H1 (cell line): ENCODE measurements at regions not wholly inside any gene's neighbourhood (a gene's known extent, or its start where the extent isn't known, plus 50 kb on each side); places are given as distances from the start of the nearest gene placed in this dataset.

ENCODE experiments used
- CTCF ChIA-PET: fragments of 300-600 bp; sonication (Branson Sonifier 250); formaldehyde crosslinking; loops from one replicate; lab custom pipeline; 2021; ENCODE audit not compliant: partially characterized antibody; lab: Charles Lee
- POLR2A ChIA-PET: fragments of 300-600 bp; sonication (Branson Sonifier 250); formaldehyde crosslinking; loops from one replicate; lab custom pipeline; 2021; ENCODE audit warnings: inconsistent platforms; ENCODE audit not compliant: partially characterized antibody; lab: Charles Lee
- DNase-seq, 2 experiments: peaks; one replicate each; pipeline versions ENCODE4 v3.0.0 to v3.0.0-alpha.2; 2010 to 2022; ENCODE audit warnings: low spot score in 2 of 2, low read depth in 1 of 2, mixed read lengths in 1 of 2
- FAIRE-seq: peaks from 2 replicates; lab custom pipeline; 2011; peaks lifted over from hg19 to GRCh38; lab: Jason Lieb, UNC
- H2AFZ ChIP-seq: 2 replicates; pipeline ENCODE4 v1.8.1; 2012; ENCODE audit warnings: low read length, inconsistent platforms
- H2AK5ac ChIP-seq: 2 replicates; pipeline ENCODE4 v1.6.1; 2013; ENCODE audit warnings: low read depth, low read length
- H2BK120ac ChIP-seq: replicated peaks from 2 replicates; pipeline ENCODE3; 2013; ENCODE audit warnings: low read depth, low read length, inconsistent platforms
- H2BK12ac ChIP-seq: 2 replicates; pipeline ENCODE4 v1.6.1; 2013; ENCODE audit warnings: low read depth, low read length
- H2BK15ac ChIP-seq: 2 replicates; pipeline ENCODE4 v1.6.1; 2013; ENCODE audit warnings: low read length
- H2BK20ac ChIP-seq: 2 replicates; pipeline ENCODE4 v1.6.1; 2013; ENCODE audit warnings: low read length
- H2BK5ac ChIP-seq: 2 replicates; pipeline ENCODE4 v1.6.1; 2013; ENCODE audit warnings: low read depth, low read length
- H3K14ac ChIP-seq: 2 replicates; pipeline ENCODE4 v1.6.1; 2013; ENCODE audit warnings: inconsistent platforms; ENCODE audit not compliant: insufficient read length
- H3K18ac ChIP-seq: 2 replicates; pipeline ENCODE4 v1.6.1; 2013; ENCODE audit warnings: low read length; ENCODE audit errors: extremely low read depth
- H3K23ac ChIP-seq: 2 replicates; pipeline ENCODE4 v1.6.1; 2013; ENCODE audit warnings: inconsistent platforms; ENCODE audit not compliant: insufficient read length
- H3K23me2 ChIP-seq: 2 replicates; pipeline ENCODE4 v1.6.1; 2013; ENCODE audit warnings: low read depth, low read length
- H3K27ac ChIP-seq: 2 replicates; pipeline ENCODE4 v1.6.1; 2011; ENCODE audit warnings: low read depth, low read length, inconsistent platforms
- H3K27me3 ChIP-seq, 4 experiments: replicated peaks in 1 of 4; 1 replicate in 1 of 4; 2 replicates in 3 of 4; pipeline versions ENCODE4 v1.6.1 to v1.8.1; 2011 to 2013; ENCODE audit warnings: low read length in 3 of 4, mild to moderate bottlenecking in 3 of 4, inconsistent platforms in 2 of 4, mixed read lengths in 2 of 4, moderate library complexity in 1 of 4; ENCODE audit not compliant: control insufficient read depth in 3 of 4, insufficient read depth in 3 of 4; ENCODE audit errors: extremely low read depth in 1 of 4
- H3K36me3 ChIP-seq, 4 experiments: 2 replicates each; pipeline versions ENCODE4 v1.6.1 to v1.8.1; 2011 to 2013; ENCODE audit warnings: mild to moderate bottlenecking in 4 of 4, low read length in 3 of 4, moderate library complexity in 2 of 4, control low read depth in 1 of 4, inconsistent platforms in 1 of 4; ENCODE audit not compliant: insufficient read depth in 4 of 4, control insufficient read depth in 2 of 4
- H3K4ac ChIP-seq: replicated peaks from 2 replicates; pipeline ENCODE3; 2013; ENCODE audit warnings: low read length, low read depth, mixed read lengths, inconsistent platforms; ENCODE audit not compliant: insufficient read length
- H3K4me1 ChIP-seq, 4 experiments: replicated peaks in 1 of 4; 1 replicate in 1 of 4; 2 replicates in 3 of 4; pipeline versions ENCODE4 v1.6.1 to v1.8.1; 2011 to 2013; ENCODE audit warnings: low read length in 3 of 4, inconsistent platforms in 2 of 4, mixed read lengths in 1 of 4; ENCODE audit not compliant: insufficient read depth in 4 of 4, control insufficient read depth in 3 of 4
- H3K4me2 ChIP-seq, 2 experiments: 2 replicates each; pipeline versions ENCODE4 v1.6.1 to v1.8.1; 2011 to 2013; ENCODE audit warnings: low read depth in 2 of 2, low read length in 2 of 2, control low read depth in 1 of 2, inconsistent platforms in 1 of 2, mild to moderate bottlenecking in 1 of 2; ENCODE audit not compliant: insufficient read depth in 1 of 2
- H3K4me3 ChIP-seq, 4 experiments: fragments of 200-600, 300-600 bp in 1 of 4; sonication (generic), shearing (Covaris generic), sonication (Bioruptor Twin) in 1 of 4; 2 replicates each; pipeline versions ENCODE4 v1.5.1 to v1.8.1; 2011 to 2016; ENCODE audit warnings: low read length in 4 of 4, low read depth in 3 of 4, control low read depth in 2 of 4, inconsistent platforms in 2 of 4, mild to moderate bottlenecking in 2 of 4, mixed read lengths in 1 of 4, moderate library complexity in 1 of 4; ENCODE audit not compliant: insufficient read depth in 2 of 4; ENCODE audit errors: extremely low read depth in 1 of 4
- H3K56ac ChIP-seq: replicated peaks from 2 replicates; pipeline ENCODE3; 2013; ENCODE audit warnings: low read depth, mild to moderate bottlenecking, mixed read lengths, low read length, inconsistent platforms; ENCODE audit not compliant: insufficient read length
- H3K79me1 ChIP-seq: 2 replicates; pipeline ENCODE4 v1.6.1; 2013; ENCODE audit warnings: low read depth, low read length, control low read depth
- H3K79me2 ChIP-seq, 2 experiments: 2 replicates each; pipeline versions ENCODE4 v1.6.1 to v1.8.1; 2012 to 2013; ENCODE audit warnings: low read length in 2 of 2, mild to moderate bottlenecking in 2 of 2, inconsistent platforms in 1 of 2; ENCODE audit not compliant: insufficient read depth in 2 of 2, control insufficient read depth in 1 of 2
- H3K9ac ChIP-seq, 4 experiments: replicated peaks in 1 of 4; 1 replicate in 1 of 4; 2 replicates in 3 of 4; pipeline versions ENCODE4 v1.6.1 to v1.8.1; 2011 to 2013; ENCODE audit warnings: low read depth in 3 of 4, low read length in 3 of 4, control low read depth in 2 of 4, mild to moderate bottlenecking in 2 of 4, moderate library complexity in 2 of 4, inconsistent platforms in 1 of 4; ENCODE audit errors: extremely low read depth in 1 of 4
- H3K9me3 ChIP-seq, 2 experiments: 2 replicates each; pipeline versions ENCODE4 v1.6.1 to v1.8.1; 2012 to 2013; ENCODE audit warnings: mild to moderate bottlenecking in 2 of 2, moderate library complexity in 2 of 2, control low read depth in 1 of 2, inconsistent platforms in 1 of 2, low read depth in 1 of 2, low read length in 1 of 2, mixed read lengths in 1 of 2; ENCODE audit not compliant: insufficient read depth in 2 of 2
- H4K20me1 ChIP-seq, 2 experiments: replicated peaks in 1 of 2; 2 replicates each; pipeline versions ENCODE3 to v1.8.1; 2011 to 2013; ENCODE audit warnings: inconsistent platforms in 2 of 2, low read length in 2 of 2, mild to moderate bottlenecking in 1 of 2; ENCODE audit not compliant: insufficient read depth in 2 of 2, control insufficient read depth in 1 of 2
- H4K5ac ChIP-seq: 2 replicates; pipeline ENCODE4 v1.6.1; 2013; ENCODE audit warnings: low read length, low read depth, mixed read lengths, inconsistent platforms; ENCODE audit not compliant: insufficient read length
- H4K8ac ChIP-seq: 2 replicates; pipeline ENCODE4 v1.8.0; 2013; ENCODE audit warnings: mild to moderate bottlenecking, moderate library complexity, low read length, inconsistent platforms; ENCODE audit not compliant: insufficient read depth; ENCODE audit errors: extremely low read depth
- H4K91ac ChIP-seq: replicated peaks from 2 replicates; pipeline ENCODE3; 2013; ENCODE audit warnings: low read length, mixed read lengths, inconsistent platforms; ENCODE audit not compliant: insufficient read length
- ASH2L ChIP-seq: fragments of 200-600, 300-600 bp; sonication (generic); IDR thresholded peaks from one replicate; pipeline ENCODE4 v1.7.1; 2017; ENCODE audit warnings: low read length
- ATF2 ChIP-seq: IDR thresholded peaks from 2 replicates; pipeline ENCODE4 v1.6.1; 2012; ENCODE audit warnings: low read length, inconsistent platforms
- BACH1 ChIP-seq: IDR thresholded peaks from 2 replicates; pipeline ENCODE4 v1.6.1; 2012; ENCODE audit warnings: low read length, improper control_type of control experiment
- CTCF ChIP-seq, 3 experiments: IDR thresholded peaks; 1 replicate in 2 of 3; 2 replicates in 1 of 3; pipeline versions ENCODE4 v1.5.1 to v1.6.1; 2011; ENCODE audit warnings: low read length in 3 of 3, mild to moderate bottlenecking in 3 of 3, inconsistent platforms in 2 of 3, low read depth in 1 of 3, moderate library complexity in 1 of 3; ENCODE audit not compliant: insufficient read depth in 1 of 3; ENCODE audit errors: control extremely low read depth in 1 of 3
- USF2 ChIP-seq: IDR thresholded peaks from 2 replicates; pipeline ENCODE4 v1.6.1; 2011; ENCODE audit warnings: low read length, improper control_type of control experiment
- WGBS, 2 experiments: shearing (Covaris generic) in 1 of 2; methylation state at CpG; one replicate each; pipeline versions ENCODE4 v1.1.6 to v1.1.7; 2013 to 2015; ENCODE audit warnings: low lambda C conversion rate in 2 of 2, mixed read lengths in 2 of 2, inconsistent platforms in 1 of 2, low coverage in 1 of 2, missing lambda C conversion rate in 1 of 2; ENCODE audit not compliant: insufficient replicate concordance in 2 of 2, insufficient coverage in 1 of 2, insufficient read length in 1 of 2; ENCODE audit errors: extremely low coverage in 1 of 2, missing lambda C conversion rate in 1 of 2; 5-methylcytosine and 5-hydroxymethylcytosine counted together

GRCh38 chr1:185564816-185565215 lies 169.4 kb upstream of the HMCN1 start:
- Histone ChIP-seq H4K91ac (no peak overlapping the region), H3K9me3 (no peaks in the 10 kb centered on the region), H2BK12ac (no peak overlapping the region), H4K8ac (no peak overlapping the region), H3K36me3 (no peaks in the 10 kb centered on the region), H3K4me3 (no peak overlapping the region), H3K79me1 (no peaks in the 10 kb centered on the region), H2AK5ac (no peak overlapping the region), H3K56ac (no peak overlapping the region), H3K79me2 (no peaks in the 10 kb centered on the region), H2BK120ac (no peak overlapping the region), H2BK5ac (no peak overlapping the region), H3K9ac (no peak overlapping the region), H2AFZ (no peak overlapping the region), H3K18ac (no peak overlapping the region), H2BK20ac (no peak overlapping the region), H3K4me2 (no peak overlapping the region), H3K27ac (no peak overlapping the region), H3K23me2 (no peaks in the 10 kb centered on the region), H4K5ac (no peak overlapping the region), H4K20me1 (no peaks in the 10 kb centered on the region), H3K27me3 (no peaks in the 10 kb centered on the region), H3K14ac (no peak overlapping the region), H3K4me1 (no peaks in the 10 kb centered on the region; a peak in 1 of 7 replicates), H3K4ac (no peak overlapping the region), H3K23ac (no peak overlapping the region), H2BK15ac (no peak overlapping the region)
- no peak for TF ChIP-seq BACH1
- TF ChIP-seq CTCF (IDR thresholded peaks at IDR 0.05; ENCODE audit: control extremely low read depth in 1 of 3, insufficient read depth in 1 of 3, low read depth in 1 of 3, low read length in 3 of 3) = no peak
- TF ChIP-seq USF2 = no peak
- no peak for TF ChIP-seq ATF2
- no peak for TF ChIP-seq ASH2L
- CTCF ChIA-PET = interaction anchor here (0.9 to 5.5 kb wide), 3 partner anchors 31 to 662 kb away, joined by 3 to 33 read pairs (median 3); no protein-coding TSS in a partner anchor
- POLR2A ChIA-PET = no interaction called here
- FAIRE-seq (no peak), DNase-seq (no peak)
- 94% methylated on average over 1 of the region's 1 CpG; no CpG with 5 or more reads in 1 of the 2 experiments for WGBS, 2 experiments
